ENCODE measurements at regions not wholly inside any gene's neighbourhood (a gene's known extent, or its start where the extent isn't known, plus 50 kb on each side); places are given as distances from the start of the nearest gene placed in this dataset.
"Not testable (repeated sequence)": the region's sequence is repeated elsewhere in the genome, so short reads cannot be mapped to it uniquely, and the experiment has no call there.

GRCh38 chr7:64469673-64470072 is 93.2 kb downstream of the ZNF680 start:
- no peak for DNase-seq

GRCh38 chr7:64465551-64465950 is 97.3 kb downstream of the ZNF680 start:
- no peak for DNase-seq

DNA sequence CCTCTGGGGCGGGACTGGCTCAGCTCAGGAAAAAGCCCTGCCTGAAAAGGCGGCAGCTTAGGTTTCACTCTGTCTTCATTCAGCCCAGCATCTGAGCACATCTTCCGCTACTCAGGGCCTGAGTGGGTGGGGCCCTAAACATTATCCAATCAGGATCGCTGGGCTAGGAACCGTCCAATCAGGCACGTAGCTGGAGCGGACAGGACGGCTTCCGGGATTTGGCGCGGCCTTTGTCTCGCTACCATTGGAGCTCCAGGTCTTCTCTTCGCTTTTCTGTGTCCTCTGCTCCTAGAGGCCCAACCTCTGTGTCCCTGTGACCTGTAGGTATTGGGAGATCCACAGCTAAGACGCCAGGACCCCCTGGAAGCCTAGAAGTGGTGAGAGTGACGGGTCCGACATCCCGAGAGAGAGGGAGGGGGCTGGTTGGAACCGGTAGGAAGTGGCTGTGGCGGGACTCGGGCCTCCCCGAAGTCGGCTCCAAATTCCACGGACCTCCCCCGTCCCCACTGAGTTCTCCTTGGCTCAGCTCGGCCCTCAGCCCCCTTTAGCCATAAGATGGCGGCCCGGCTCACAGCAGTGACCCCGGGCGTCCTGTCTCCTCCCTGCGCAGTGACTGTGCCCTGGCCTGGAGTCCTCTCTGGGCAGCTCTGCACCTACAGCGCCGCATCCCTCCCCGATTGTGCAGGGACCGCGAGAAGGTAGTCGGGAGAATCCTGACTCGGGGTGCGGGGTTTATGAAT is 99.1 kb downstream of the ZNF680 start:
- DNase-seq, result peak; percentile 9

- DNase-seq, result not testable (repeated sequence)
Observed at GRCh38 chr7:64459858-64460257, 103.0 kb downstream of the ZNF680 start.

GRCh38 chr7:64433590-64433989 is 119.8 kb downstream of the ZNF736 start:
- DNase-seq, result no peak

- no peak for DNase-seq
Observed at GRCh38 chr7:64431838-64432237, 118.1 kb downstream of the ZNF736 start.

DNA sequence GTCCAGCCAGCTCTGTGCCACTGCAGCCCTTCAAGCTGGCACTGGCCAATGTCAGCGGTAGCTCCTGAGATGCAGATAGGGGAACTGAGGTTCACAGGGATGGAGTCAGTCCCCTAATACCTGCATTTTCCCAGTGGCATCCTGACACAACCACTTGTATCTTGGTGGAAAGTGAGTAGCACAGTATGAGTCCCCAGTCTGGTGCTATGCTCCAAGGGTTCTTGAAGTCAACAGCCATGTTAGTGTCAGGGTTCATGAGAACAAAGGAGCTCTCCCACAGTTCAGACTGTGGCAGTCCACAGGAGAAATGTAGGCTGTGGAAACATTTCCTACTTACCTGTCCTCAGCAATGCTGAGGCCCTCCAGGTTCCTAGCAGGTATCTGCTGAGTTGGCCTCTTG is 115.5 kb downstream of the ZNF736 start:
- no peak for DNase-seq

GRCh38 chr7:64425436-64425835 is 111.7 kb downstream of the ZNF736 start:
- not testable (repeated sequence) for DNase-seq

DNA sequence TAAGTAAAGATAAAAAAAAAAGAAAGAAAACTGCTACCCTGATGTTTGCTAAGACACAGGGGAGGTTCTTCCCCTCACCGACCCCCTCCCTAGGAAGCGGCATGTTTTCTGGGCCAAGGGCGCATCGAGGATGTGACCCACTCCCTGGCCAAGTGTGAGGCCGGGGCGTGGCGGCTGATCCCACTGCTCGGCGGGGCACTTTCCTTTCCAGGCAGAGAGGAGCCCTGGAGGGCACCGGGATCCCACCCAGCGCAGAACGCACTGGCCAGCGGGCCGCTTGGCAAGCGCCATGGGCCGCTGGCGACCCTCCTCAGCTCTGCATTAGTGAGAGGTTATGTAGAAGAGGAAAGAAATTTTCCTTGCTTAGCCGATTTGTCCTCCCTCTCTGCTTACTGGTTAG is 93.4 kb downstream of the ZNF736 start:
- no peak for DNase-seq

Measured in fibroblast of skin of scalp (primary cell).